IMR-90 (cell line): ENCODE measurements at regions not wholly inside any gene's neighbourhood (a gene's known extent, or its start where the extent isn't known, plus 50 kb on each side); places are given as distances from the start of the nearest gene placed in this dataset.

Source experiments
- ATAC-seq: fragments of 200-7000 bp; cut with Tn5 transposase; 2 replicates; pipeline ENCODE4 v1.9.1; 2020; ENCODE audit warnings: low read depth, mild to moderate bottlenecking, moderate library complexity
- BruUV-seq: library from RNA; stranded (reverse); fragments of 400-500 nt; replicated peaks from 2 replicates; lab custom pipeline; 2021; lab: Mats Ljungman, UMichigan
- CTCF ChIA-PET: fragments of 300-600 bp; formaldehyde crosslinking; extraction: SDS; loops from one replicate; lab custom pipeline; 2021; ENCODE audit warnings: antibody characterized with exemption; lab: Yijun Ruan, JAX
- POLR2A ChIA-PET: fragments of 300-600 bp; sonication (Branson Sonifier 250); formaldehyde crosslinking; loops from one replicate; lab custom pipeline; 2022; ENCODE audit warnings: antibody characterized with exemption; ENCODE audit not compliant: unreplicated experiment; lab: Charles Lee
- DNase-seq: peaks from one replicate; pipeline ENCODE4 v3.0.0; 2013
- H2AFZ ChIP-seq: replicated peaks from 2 replicates; pipeline ENCODE3; 2013; ENCODE audit warnings: low read length, mild to moderate bottlenecking; ENCODE audit not compliant: poor library complexity
- H2AK5ac ChIP-seq: 2 replicates; pipeline ENCODE4 v1.6.1; 2013; ENCODE audit warnings: low read depth, low read length, inconsistent platforms
- H2AK9ac ChIP-seq: replicated peaks from 2 replicates; pipeline ENCODE3; 2013; ENCODE audit warnings: mild to moderate bottlenecking, low read depth, low read length, moderate library complexity; ENCODE audit not compliant: poor library complexity
- H2BK120ac ChIP-seq: 2 replicates; pipeline ENCODE4 v1.6.1; 2013; ENCODE audit warnings: low read depth, low read length, inconsistent platforms
- H2BK15ac ChIP-seq: 3 replicates; pipeline ENCODE4 v1.6.1; 2013; ENCODE audit warnings: low read depth, low read length, inconsistent platforms
- H2BK20ac ChIP-seq: 2 replicates; pipeline ENCODE4 v1.6.1; 2013; ENCODE audit warnings: low read depth, mild to moderate bottlenecking, inconsistent platforms, low read length, moderate library complexity
- H2BK5ac ChIP-seq: 2 replicates; pipeline ENCODE4 v1.6.1; 2013; ENCODE audit warnings: mild to moderate bottlenecking, low read depth, low read length, inconsistent platforms; ENCODE audit not compliant: poor library complexity, severe bottlenecking
- H3K14ac ChIP-seq: replicated peaks from 2 replicates; pipeline ENCODE4 v1.6.1; 2013; ENCODE audit warnings: low read depth, low read length, inconsistent platforms
- H3K18ac ChIP-seq: 2 replicates; pipeline ENCODE4 v1.6.1; 2013; ENCODE audit warnings: low read depth, low read length, control low read depth
- H3K23ac ChIP-seq: 2 replicates; pipeline ENCODE4 v1.6.1; 2013; ENCODE audit warnings: low read depth, low read length, inconsistent platforms
- H3K27ac ChIP-seq: 2 replicates; pipeline ENCODE4 v1.5.1; 2013; ENCODE audit warnings: mild to moderate bottlenecking, control low read depth, low read length; ENCODE audit not compliant: insufficient read depth
- H3K27me3 ChIP-seq: 2 replicates; pipeline ENCODE4 v1.6.1; 2013; ENCODE audit warnings: low read length; ENCODE audit not compliant: control insufficient read depth, insufficient read depth
- H3K36me3 ChIP-seq: 2 replicates; pipeline ENCODE4 v1.6.1; 2013; ENCODE audit warnings: low read length, mixed read lengths; ENCODE audit not compliant: control insufficient read depth, insufficient read depth
- H3K4ac ChIP-seq: 2 replicates; pipeline ENCODE4 v1.6.1; 2013; ENCODE audit warnings: low read depth, low read length, inconsistent platforms
- H3K4me1 ChIP-seq: 2 replicates; pipeline ENCODE4 v1.6.1; 2013; ENCODE audit warnings: low read length, mixed read lengths; ENCODE audit not compliant: control insufficient read depth, insufficient read depth
- H3K4me2 ChIP-seq: 2 replicates; pipeline ENCODE4 v1.6.1; 2013; ENCODE audit warnings: low read depth, mild to moderate bottlenecking, control low read depth, low read length, moderate library complexity
- H3K4me3 ChIP-seq: 2 replicates; pipeline ENCODE4 v1.5.1; 2013; ENCODE audit warnings: low read depth, mild to moderate bottlenecking, control low read depth, low read length, moderate library complexity; ENCODE audit not compliant: insufficient read depth
- H3K56ac ChIP-seq: 2 replicates; pipeline ENCODE4 v1.6.1; 2013; ENCODE audit warnings: low read length, inconsistent platforms; ENCODE audit not compliant: insufficient read depth; ENCODE audit errors: extremely low read depth
- H3K79me1 ChIP-seq, 2 experiments: 2 replicates each; pipeline ENCODE4 v1.6.1; 2013; ENCODE audit warnings: low read length in 2 of 2, inconsistent platforms in 1 of 2, low read depth in 1 of 2
- H3K9ac ChIP-seq: 2 replicates; pipeline ENCODE4 v1.6.1; 2013; ENCODE audit warnings: low read depth, low read length, control low read depth
- H3K9me1 ChIP-seq: 2 replicates; pipeline ENCODE4 v1.6.1; 2013; ENCODE audit warnings: low read length, inconsistent platforms; ENCODE audit not compliant: insufficient read depth
- H3K9me3 ChIP-seq: 2 replicates; pipeline ENCODE4 v1.6.1; 2013; ENCODE audit warnings: low read length; ENCODE audit not compliant: control insufficient read depth, insufficient read depth
- H4K20me1 ChIP-seq: 2 replicates; pipeline ENCODE4 v1.6.1; 2013; ENCODE audit warnings: low read length, inconsistent platforms; ENCODE audit not compliant: insufficient read depth
- H4K5ac ChIP-seq: 2 replicates; pipeline ENCODE4 v1.6.1; 2013; ENCODE audit warnings: mild to moderate bottlenecking, low read depth, low read length, control low read depth
- H4K8ac ChIP-seq, 2 experiments: 2 replicates each; pipeline ENCODE4 v1.6.1; 2013; ENCODE audit warnings: low read depth in 2 of 2, low read length in 2 of 2, control low read depth in 1 of 2, inconsistent platforms in 1 of 2
- H4K91ac ChIP-seq: 2 replicates; pipeline ENCODE4 v1.6.1; 2013; ENCODE audit warnings: low read depth, low read length, inconsistent platforms; ENCODE audit not compliant: insufficient read depth
- CEBPB ChIP-seq: IDR thresholded peaks from 2 replicates; pipeline ENCODE4 v1.6.1; 2012; ENCODE audit warnings: low read depth, low read length, improper control_type of control experiment
- CHD1 ChIP-seq: IDR thresholded peaks from 2 replicates; pipeline ENCODE4 v1.6.1; 2012; ENCODE audit warnings: low read depth, low read length, improper control_type of control experiment
- FOS ChIP-seq: fragments of 150-350 bp; IDR thresholded peaks from 2 replicates; pipeline ENCODE4 v1.6.1; 2016; ENCODE audit warnings: low read depth, low read length
- MAFK ChIP-seq: IDR thresholded peaks from 2 replicates; pipeline ENCODE4 v1.6.1; 2012; ENCODE audit warnings: low read depth, low read length, improper control_type of control experiment
- MXI1 ChIP-seq: IDR thresholded peaks from 2 replicates; pipeline ENCODE4 v1.6.1; 2012; ENCODE audit warnings: low read depth, mild to moderate bottlenecking, low read length, moderate library complexity, borderline replicate concordance
- NFE2L2 ChIP-seq: fragments of 150-350 bp; IDR thresholded peaks from 2 replicates; pipeline ENCODE4 v1.6.1; 2016; ENCODE audit warnings: low read depth, mild to moderate bottlenecking, low read length
- RFX5 ChIP-seq: IDR thresholded peaks from 2 replicates; pipeline ENCODE4 v1.8.0; 2012; ENCODE audit warnings: low read depth, mild to moderate bottlenecking, low read length, moderate library complexity
- WGBS, 2 experiments: methylation state at CpG; one replicate each; pipeline versions ENCODE4 v1.1.5 to v1.1.7; 2013; ENCODE audit warnings: missing lambda C conversion rate in 2 of 2; ENCODE audit not compliant: insufficient read length in 1 of 2; ENCODE audit errors: extremely low coverage in 2 of 2; 5-methylcytosine and 5-hydroxymethylcytosine counted together
- dilution Hi-C: fragments of 300-500 bp; cut with HindIII; formaldehyde crosslinking; loops from one replicate; pipeline ENCODE4 v1.14.3; 2018; ENCODE audit warnings: low sequenced_read_pairs; ENCODE audit not compliant: unreplicated experiment
- in situ Hi-C: fragments of 300-500 bp; cut with MboI; formaldehyde crosslinking; loops from 3 replicates; pipeline ENCODE4 v1.14.3; 2019; ENCODE audit warnings: low sequenced_read_pairs, inconsistent platforms, mixed read lengths
- intact Hi-C: fragments of 100-400 bp; cut with micrococcal nuclease; formaldehyde crosslinking; loops from 2 replicates; pipeline ENCODE4 v1.10.0; 2022
- TF ChIP-seq, protein P1 (sequence below): conservative IDR thresholded peaks from 2 replicates; pipeline ENCODE4 v1.5.1; 2012; ENCODE audit warnings: mild to moderate bottlenecking, low read depth, low read length, improper control_type of control experiment

DNA sequence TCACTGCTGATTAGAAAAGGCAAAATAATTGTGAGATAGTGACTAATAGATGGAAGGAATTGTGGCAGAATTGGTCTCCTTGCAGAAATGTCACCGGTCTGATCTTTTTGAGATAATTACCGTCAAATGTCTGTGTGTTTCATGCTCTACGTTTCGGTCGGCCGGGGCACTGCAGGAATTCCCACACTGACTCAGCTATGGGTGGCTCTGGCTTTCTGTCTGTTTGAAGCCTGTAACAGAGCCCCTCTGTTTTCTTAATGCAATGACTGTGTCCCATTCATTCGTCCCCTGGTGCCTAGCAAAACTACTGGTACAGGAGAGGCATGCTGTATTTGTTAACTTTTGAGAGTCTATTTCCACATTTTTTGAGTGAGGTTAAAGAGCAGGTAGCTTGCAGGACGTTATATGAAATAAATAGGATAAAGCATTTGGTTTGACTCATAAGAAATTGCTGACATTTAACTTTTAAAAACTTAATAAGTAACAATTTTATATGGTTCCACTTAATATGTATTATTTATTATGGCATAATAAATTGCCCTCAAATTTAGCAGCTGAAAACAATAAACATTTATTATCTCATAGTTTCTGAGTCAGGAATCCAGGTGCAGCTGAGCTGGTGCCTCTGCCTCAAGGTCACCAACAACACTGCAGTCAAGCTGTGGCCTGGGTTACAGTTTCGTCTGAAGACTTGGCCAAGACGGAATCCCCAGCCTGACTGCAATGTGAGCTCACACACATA is 53.3 kb upstream of the CTBP2 start:
- no peak overlapping the region for H4K5ac ChIP-seq
- H3K56ac ChIP-seq, result no peak overlapping the region
- H3K27me3 ChIP-seq, result no peaks in the 10 kb centered on the region; the same call in none of the 2 replicates
- no peaks in the 10 kb centered on the region; the same call in 1 of the 2 replicates for H3K9me3 ChIP-seq
- no peak overlapping the region for H3K23ac ChIP-seq
- H2BK20ac ChIP-seq, result no peak overlapping the region
- WGBS, 2 experiments, result 83% methylated on average over 7 of the region's 10 CpGs; no CpG with 5 or more reads in 1 of the 2 experiments
- intact Hi-C loops (no loop called here), in situ Hi-C loops (no loop called here), dilution Hi-C loops (no loop called here)
- no peaks in the 10 kb centered on the region for H3K9me1 ChIP-seq
- H4K20me1 ChIP-seq, result no peaks in the 10 kb centered on the region
- no TSS peak for BruUV-seq
- H3K4me3 ChIP-seq, result no peak overlapping the region
- no peak for ATAC-seq
- no peak overlapping the region for H3K14ac ChIP-seq
- no peak overlapping the region for H2BK120ac ChIP-seq
- no peak overlapping the region for H3K18ac ChIP-seq
- H2BK15ac ChIP-seq, result no peak overlapping the region
- no peak overlapping the region for H4K91ac ChIP-seq
- no peaks in the 10 kb centered on the region for H3K79me1 ChIP-seq
- no peak overlapping the region for H2AK9ac ChIP-seq
- peaks cover 9% of the 10 kb centered on the region for H3K4me1 ChIP-seq
- CTCF ChIA-PET, result no interaction called here
- H3K36me3 ChIP-seq, result no peaks in the 10 kb centered on the region
- H2AK5ac ChIP-seq, result 0 out of 2 replicates have a peak overlapping the region, but pooled peaks have one; percentile 12
- no peak overlapping the region for H4K8ac ChIP-seq
- DNase-seq, result no peak
- H3K9ac ChIP-seq, result no peak overlapping the region
- no peak overlapping the region for H3K4me2 ChIP-seq
- H2AFZ ChIP-seq, result no peak overlapping the region
- H3K4ac ChIP-seq, result no peak overlapping the region
- POLR2A ChIA-PET, result no interaction called here
- H3K27ac ChIP-seq, result no peak overlapping the region
- TF ChIP-seq NFE2L2, result no peak
- no peak for TF ChIP-seq CEBPB
- peak; percentile 65 for TF ChIP-seq MAFK
- TF ChIP-seq MXI1, result no peak
- no peak for TF ChIP-seq FOS
- no peak for TF ChIP-seq CHD1
- TF ChIP-seq, protein P1, sequence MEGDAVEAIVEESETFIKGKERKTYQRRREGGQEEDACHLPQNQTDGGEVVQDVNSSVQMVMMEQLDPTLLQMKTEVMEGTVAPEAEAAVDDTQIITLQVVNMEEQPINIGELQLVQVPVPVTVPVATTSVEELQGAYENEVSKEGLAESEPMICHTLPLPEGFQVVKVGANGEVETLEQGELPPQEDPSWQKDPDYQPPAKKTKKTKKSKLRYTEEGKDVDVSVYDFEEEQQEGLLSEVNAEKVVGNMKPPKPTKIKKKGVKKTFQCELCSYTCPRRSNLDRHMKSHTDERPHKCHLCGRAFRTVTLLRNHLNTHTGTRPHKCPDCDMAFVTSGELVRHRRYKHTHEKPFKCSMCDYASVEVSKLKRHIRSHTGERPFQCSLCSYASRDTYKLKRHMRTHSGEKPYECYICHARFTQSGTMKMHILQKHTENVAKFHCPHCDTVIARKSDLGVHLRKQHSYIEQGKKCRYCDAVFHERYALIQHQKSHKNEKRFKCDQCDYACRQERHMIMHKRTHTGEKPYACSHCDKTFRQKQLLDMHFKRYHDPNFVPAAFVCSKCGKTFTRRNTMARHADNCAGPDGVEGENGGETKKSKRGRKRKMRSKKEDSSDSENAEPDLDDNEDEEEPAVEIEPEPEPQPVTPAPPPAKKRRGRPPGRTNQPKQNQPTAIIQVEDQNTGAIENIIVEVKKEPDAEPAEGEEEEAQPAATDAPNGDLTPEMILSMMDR, result no peak
- TF ChIP-seq RFX5, result no peak
- no peak overlapping the region for H2BK5ac ChIP-seq
